AG04450 (cell line): ENCODE measurements at regions not wholly inside any gene's neighbourhood (a gene's known extent, or its start where the extent isn't known, plus 50 kb on each side); places are given as distances from the start of the nearest gene placed in this dataset.
A peak's percentile ranks its signal among the peaks of the same experiment; 100 is the strongest.
"Not testable (repeated sequence)": the region's sequence is repeated elsewhere in the genome, so short reads cannot be mapped to it uniquely, and the experiment has no call there.

ENCODE experiments used
- CTCF ChIA-PET: fragments of 300-600, 350-600 bp; formaldehyde crosslinking; extraction: SDS; loops from one replicate; lab custom pipeline; 2022; ENCODE audit warnings: antibody characterized with exemption, inconsistent platforms; lab: Charles Lee
- POLR2A ChIA-PET: fragments of 350-600 bp; formaldehyde crosslinking; extraction: SDS; loops from one replicate; lab custom pipeline; 2021; ENCODE audit warnings: antibody characterized with exemption, inconsistent platforms; lab: Yijun Ruan, JAX
- DNase-seq: peaks from one replicate; pipeline ENCODE4 v3.0.0-alpha.2; 2011; ENCODE audit warnings: low read depth, low spot score
- H3K27ac ChIP-seq: one replicate; pipeline ENCODE4 v1.5.1; 2012; ENCODE audit warnings: low read depth, low read length, control low read depth
- H3K27me3 ChIP-seq: one replicate; pipeline ENCODE4 v1.6.0; 2012; ENCODE audit warnings: low read length; ENCODE audit not compliant: control insufficient read depth, insufficient read depth
- H3K4me3 ChIP-seq: 2 replicates; pipeline ENCODE4 v1.5.1; 2011; ENCODE audit warnings: mild to moderate bottlenecking, low read depth, low read length, control low read depth
- H3K9me3 ChIP-seq: 2 replicates; pipeline ENCODE4 v1.5.1; 2012; ENCODE audit warnings: low read length; ENCODE audit not compliant: control insufficient read depth, insufficient read depth

GRCh38 chr16:29175411-29176153 lies 190.7 kb downstream of the LAT start:
- POLR2A ChIA-PET, CTCF ChIA-PET: not testable (repeated sequence)

GRCh38 chr16:29173371-29174305 lies 188.8 kb downstream of the LAT start:
- H3K27me3 ChIP-seq, DNase-seq, H3K27ac ChIP-seq, H3K4me3 ChIP-seq, CTCF ChIA-PET, POLR2A ChIA-PET, H3K9me3 ChIP-seq: not testable (repeated sequence)

More at GRCh38 chr16:29175411-29176153, 190.7 kb downstream of the LAT start:
- H3K27ac ChIP-seq, H3K9me3 ChIP-seq, H3K4me3 ChIP-seq, DNase-seq, H3K27me3 ChIP-seq: not testable (repeated sequence)

GRCh38 chr16:29172098-29172724 lies 187.4 kb downstream of the LAT start:
- POLR2A ChIA-PET, H3K27ac ChIP-seq, DNase-seq, CTCF ChIA-PET, H3K4me3 ChIP-seq, H3K9me3 ChIP-seq, H3K27me3 ChIP-seq: not testable (repeated sequence)

- H3K27me3 ChIP-seq, DNase-seq, CTCF ChIA-PET, H3K9me3 ChIP-seq, H3K27ac ChIP-seq, POLR2A ChIA-PET, H3K4me3 ChIP-seq: not testable (repeated sequence)
Measured at GRCh38 chr16:29171296-29171695, 186.4 kb downstream of the LAT start.

GRCh38 chr16:29170393-29171119 lies 185.7 kb downstream of the LAT start:
- peak overlapping the region; percentile 39 for H3K27ac ChIP-seq

GRCh38 chr16:29169295-29169994 lies 184.6 kb downstream of the LAT start:
- H3K4me3 ChIP-seq, H3K27ac ChIP-seq, DNase-seq, H3K27me3 ChIP-seq, H3K9me3 ChIP-seq, POLR2A ChIA-PET, CTCF ChIA-PET: not testable (repeated sequence)

More at GRCh38 chr16:29170393-29171119, 185.7 kb downstream of the LAT start:
- DNase-seq, H3K27me3 ChIP-seq, POLR2A ChIA-PET, H3K9me3 ChIP-seq, CTCF ChIA-PET, H3K4me3 ChIP-seq: not testable (repeated sequence)

GRCh38 chr16:29168515-29169259 lies 183.8 kb downstream of the LAT start:
- H3K9me3 ChIP-seq, H3K27me3 ChIP-seq, DNase-seq, H3K27ac ChIP-seq, H3K4me3 ChIP-seq, CTCF ChIA-PET, POLR2A ChIA-PET: not testable (repeated sequence)

- H3K27me3 ChIP-seq, H3K27ac ChIP-seq, H3K4me3 ChIP-seq, POLR2A ChIA-PET, DNase-seq, H3K9me3 ChIP-seq, CTCF ChIA-PET: not testable (repeated sequence)
Measured at GRCh38 chr16:29164442-29165089, 179.7 kb downstream of the LAT start.

- DNase-seq, H3K4me3 ChIP-seq, H3K27ac ChIP-seq, H3K9me3 ChIP-seq, H3K27me3 ChIP-seq, POLR2A ChIA-PET, CTCF ChIA-PET: not testable (repeated sequence)
Measured at GRCh38 chr16:29160171-29160570, 175.3 kb downstream of the LAT start.

- H3K27ac ChIP-seq, H3K9me3 ChIP-seq, H3K4me3 ChIP-seq, CTCF ChIA-PET, DNase-seq, H3K27me3 ChIP-seq: not testable (repeated sequence)
- POLR2A ChIA-PET = interaction anchor here (0.6 kb wide), 1 partner anchor 517 kb away, joined by 5 read pairs; no protein-coding TSS in a partner anchor
Measured at GRCh38 chr16:29159603-29160002, 174.8 kb downstream of the LAT start.
